MCF 10A (cell line): ENCODE measurements at regions not wholly inside any gene's neighbourhood (a gene's known extent, or its start where the extent isn't known, plus 50 kb on each side); places are given as distances from the start of the nearest gene placed in this dataset.

Experiments used
- BruUV-seq: library from RNA; stranded (reverse); fragments of 400-500 nt; replicated peaks from 2 replicates; lab custom pipeline; 2021; lab: Mats Ljungman, UMichigan
- CTCF ChIA-PET: fragments of 300-600 bp; sonication (Branson Sonifier 250); formaldehyde crosslinking; extraction: SDS; loops from one replicate; lab custom pipeline; 2021; ENCODE audit warnings: antibody characterized with exemption, inconsistent platforms; lab: Yijun Ruan, JAX
- POLR2A ChIA-PET: fragments of 300-600, 350-650 bp; sonication (Branson Sonifier 250); formaldehyde crosslinking; extraction: SDS; loops from one replicate; lab custom pipeline; 2020; ENCODE audit warnings: antibody characterized with exemption, inconsistent platforms; lab: Yijun Ruan, JAX
- DNase-seq: peaks from one replicate; pipeline ENCODE4 v3.0.0-alpha.2; 2018; ENCODE audit not compliant: unreplicated experiment
- H3K27ac Mint-ChIP-seq: one replicate; pipeline ENCODE4 v1.8.0; 2022; ENCODE audit warnings: mild to moderate bottlenecking, low read depth, mixed read lengths; ENCODE audit not compliant: unreplicated experiment
- H3K27me3 Mint-ChIP-seq: one replicate; pipeline ENCODE4 v1.8.0; 2022; ENCODE audit warnings: mixed read lengths; ENCODE audit not compliant: insufficient read depth, unreplicated experiment
- H3K36me3 Mint-ChIP-seq: one replicate; pipeline ENCODE4 v1.8.0; 2022; ENCODE audit warnings: mild to moderate bottlenecking, moderate library complexity, mixed read lengths; ENCODE audit not compliant: insufficient read depth, unreplicated experiment
- H3K4me1 Mint-ChIP-seq: one replicate; pipeline ENCODE4 v1.8.0; 2022; ENCODE audit warnings: mixed read lengths; ENCODE audit not compliant: insufficient read depth, unreplicated experiment
- H3K4me3 Mint-ChIP-seq: one replicate; pipeline ENCODE4 v1.8.0; 2022; ENCODE audit warnings: mild to moderate bottlenecking, moderate library complexity, mixed read lengths; ENCODE audit not compliant: unreplicated experiment
- H3K9me3 Mint-ChIP-seq: one replicate; pipeline ENCODE4 v1.8.0; 2022; ENCODE audit warnings: mixed read lengths; ENCODE audit not compliant: unreplicated experiment
- intact Hi-C: fragments of 100-400 bp; cut with micrococcal nuclease; formaldehyde crosslinking; loops from 2 replicates; pipeline ENCODE4 v1.14.1; 2022
- TF ChIP-seq, protein P1 (sequence below): fragments of 200-600 bp; IDR thresholded peaks from one replicate; pipeline ENCODE4 v1.8.0; 2022; ENCODE audit warnings: antibody characterized with exemption, mild to moderate bottlenecking; ENCODE audit not compliant: unreplicated experiment

DNA sequence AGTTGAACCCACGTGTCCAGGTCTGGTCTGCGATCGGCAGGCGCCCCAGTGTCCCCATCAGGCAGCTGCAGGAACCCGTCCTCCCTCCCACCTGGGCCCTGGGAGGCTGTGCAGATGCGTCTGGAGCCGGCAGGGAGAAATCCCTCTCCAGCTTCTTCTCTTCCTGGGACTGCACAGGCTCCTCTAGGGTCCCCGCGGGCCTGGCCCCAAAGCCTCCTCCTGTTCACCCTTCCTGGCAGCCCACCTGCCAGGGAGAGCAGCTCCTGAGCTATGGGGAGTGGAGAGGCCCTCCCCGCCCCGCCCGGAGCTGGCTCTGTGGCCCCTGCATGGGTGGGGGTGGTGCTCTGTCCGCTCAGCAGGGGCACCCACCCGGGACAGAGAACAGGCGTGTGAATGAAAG is 179.2 kb upstream of the ALKAL2 start:
- intact Hi-C loops = no loop called here
- CTCF ChIA-PET = no interaction called here
- no TSS peak for BruUV-seq
- TF ChIP-seq, protein P1, sequence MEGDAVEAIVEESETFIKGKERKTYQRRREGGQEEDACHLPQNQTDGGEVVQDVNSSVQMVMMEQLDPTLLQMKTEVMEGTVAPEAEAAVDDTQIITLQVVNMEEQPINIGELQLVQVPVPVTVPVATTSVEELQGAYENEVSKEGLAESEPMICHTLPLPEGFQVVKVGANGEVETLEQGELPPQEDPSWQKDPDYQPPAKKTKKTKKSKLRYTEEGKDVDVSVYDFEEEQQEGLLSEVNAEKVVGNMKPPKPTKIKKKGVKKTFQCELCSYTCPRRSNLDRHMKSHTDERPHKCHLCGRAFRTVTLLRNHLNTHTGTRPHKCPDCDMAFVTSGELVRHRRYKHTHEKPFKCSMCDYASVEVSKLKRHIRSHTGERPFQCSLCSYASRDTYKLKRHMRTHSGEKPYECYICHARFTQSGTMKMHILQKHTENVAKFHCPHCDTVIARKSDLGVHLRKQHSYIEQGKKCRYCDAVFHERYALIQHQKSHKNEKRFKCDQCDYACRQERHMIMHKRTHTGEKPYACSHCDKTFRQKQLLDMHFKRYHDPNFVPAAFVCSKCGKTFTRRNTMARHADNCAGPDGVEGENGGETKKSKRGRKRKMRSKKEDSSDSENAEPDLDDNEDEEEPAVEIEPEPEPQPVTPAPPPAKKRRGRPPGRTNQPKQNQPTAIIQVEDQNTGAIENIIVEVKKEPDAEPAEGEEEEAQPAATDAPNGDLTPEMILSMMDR = no peak
- H3K4me3 Mint-ChIP-seq = no peak overlapping the region
- no peaks in the 10 kb centered on the region for H3K9me3 Mint-ChIP-seq
- H3K27ac Mint-ChIP-seq = no peak overlapping the region
- POLR2A ChIA-PET = no interaction called here
- no peaks in the 10 kb centered on the region for H3K4me1 Mint-ChIP-seq
- no peak for DNase-seq
- no peaks in the 10 kb centered on the region for H3K36me3 Mint-ChIP-seq
- peaks cover 11% of the 10 kb centered on the region for H3K27me3 Mint-ChIP-seq

DNA sequence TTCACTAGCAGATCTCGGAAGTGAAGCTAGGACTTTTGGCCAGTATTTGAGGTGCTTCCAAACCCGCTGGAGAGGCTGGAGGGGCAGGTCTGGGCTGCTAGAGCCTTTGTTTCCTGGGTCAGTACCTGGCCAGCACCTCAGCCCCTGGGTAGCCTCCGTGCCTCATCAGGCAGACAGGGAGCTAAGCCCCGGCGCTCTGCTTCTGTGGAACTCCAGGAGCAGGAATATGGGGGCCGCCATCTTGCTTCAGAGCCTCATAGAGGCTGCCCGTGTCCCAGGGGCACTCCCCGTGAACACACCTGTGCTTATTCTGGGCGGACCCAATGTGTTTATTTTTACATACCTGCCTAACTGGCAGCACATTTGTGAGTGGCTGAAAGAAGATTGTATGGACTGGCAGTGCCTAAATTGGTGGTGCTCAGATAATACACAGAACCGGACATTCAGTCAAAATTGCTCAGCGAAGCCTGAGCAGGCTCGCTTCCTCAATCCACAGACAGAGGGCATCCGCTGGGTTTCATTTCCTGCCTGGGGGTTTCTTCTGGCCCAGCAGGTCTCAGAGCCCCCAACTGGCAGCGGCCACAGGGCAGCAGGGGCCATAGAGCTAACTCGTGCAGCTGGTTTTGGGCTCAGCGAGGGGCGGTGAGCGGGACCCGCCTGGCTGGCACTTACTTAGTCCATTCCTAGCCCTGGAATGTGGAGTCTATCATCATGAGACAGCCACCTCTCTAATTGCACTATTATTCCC is 176.8 kb upstream of the ALKAL2 start:
- Mint-ChIP-seq H3K27me3 (peaks cover 25% of the 10 kb centered on the region), H3K9me3 (no peaks in the 10 kb centered on the region), H3K27ac (no peak overlapping the region), H3K4me1 (no peaks in the 10 kb centered on the region), H3K4me3 (no peak overlapping the region), H3K36me3 (no peaks in the 10 kb centered on the region)
- no peak for DNase-seq
- POLR2A ChIA-PET = no interaction called here
- intact Hi-C loops = no loop called here
- CTCF ChIA-PET = no interaction called here
- BruUV-seq = no TSS peak
- TF ChIP-seq, protein P1 = no peak

DNA sequence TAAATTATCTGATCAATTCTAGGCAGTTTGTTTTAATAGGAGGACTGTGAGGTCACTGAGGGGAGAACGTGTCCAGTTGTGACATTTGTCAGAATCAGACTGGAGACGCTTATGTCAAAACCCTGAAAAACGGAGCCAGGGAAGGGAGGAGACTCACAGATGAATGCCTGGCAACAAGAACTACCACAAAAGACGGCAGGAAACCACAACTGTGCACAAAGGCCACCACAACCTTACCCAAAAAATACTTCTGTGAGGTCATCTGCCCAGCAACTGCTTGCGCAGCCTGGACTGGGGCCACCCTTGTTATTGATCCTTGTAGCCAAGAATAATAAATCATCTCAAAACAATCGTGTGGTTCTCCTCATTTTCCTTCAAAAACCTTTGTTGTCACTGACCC is 173.0 kb upstream of the ALKAL2 start:
- peak; percentile 23 for DNase-seq
- Mint-ChIP-seq H3K27me3 (peaks cover 25% of the 10 kb centered on the region), H3K36me3 (no peaks in the 10 kb centered on the region), H3K4me1 (peaks cover 7% of the 10 kb centered on the region), H3K4me3 (no peak overlapping the region), H3K27ac (no peak overlapping the region), H3K9me3 (no peaks in the 10 kb centered on the region)
- intact Hi-C loops = no loop called here
- ChIA-PET CTCF (interaction anchor here (0.6 kb wide), 1 partner anchor 40 kb away, joined by 3 read pairs; no protein-coding TSS in a partner anchor), POLR2A (no interaction called here)
- TF ChIP-seq, protein P1 = no peak
- BruUV-seq = no TSS peak

DNA sequence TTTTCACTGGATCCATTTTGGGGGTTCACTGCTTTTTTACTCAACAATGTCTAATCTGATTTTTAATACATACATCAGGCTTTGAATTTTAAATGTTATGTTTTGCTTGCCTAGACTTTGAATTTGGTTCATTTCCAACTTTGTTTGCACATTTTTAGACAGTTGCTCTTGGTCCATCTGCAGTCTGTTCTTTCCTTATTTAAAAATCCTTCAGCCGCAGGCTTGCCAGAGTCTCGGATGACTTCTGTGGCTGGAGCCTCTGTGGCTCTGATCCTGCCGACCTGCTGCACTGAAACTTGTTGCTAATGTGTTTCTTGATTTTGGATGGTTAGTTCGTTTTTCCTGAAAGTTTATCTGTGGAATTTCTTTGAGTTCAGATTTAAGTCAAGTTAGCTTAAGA is 172.0 kb upstream of the ALKAL2 start:
- TF ChIP-seq, protein P1 = no peak
- H3K4me1 Mint-ChIP-seq = peaks cover 7% of the 10 kb centered on the region
- H3K27me3 Mint-ChIP-seq = peaks cover 25% of the 10 kb centered on the region
- BruUV-seq = no TSS peak
- CTCF ChIA-PET = interaction anchor here (0.6 kb wide), 1 partner anchor 177 kb away, joined by 4 read pairs; no protein-coding TSS in a partner anchor
- no peak for DNase-seq
- intact Hi-C loops = no loop called here
- H3K9me3 Mint-ChIP-seq = no peaks in the 10 kb centered on the region
- H3K36me3 Mint-ChIP-seq = no peaks in the 10 kb centered on the region
- POLR2A ChIA-PET = no interaction called here
- H3K27ac Mint-ChIP-seq = no peak overlapping the region
- H3K4me3 Mint-ChIP-seq = no peak overlapping the region
